ENCODE measurements at regions not wholly inside any gene's neighbourhood (a gene's known extent, or its start where the extent isn't known, plus 50 kb on each side); places are given as distances from the start of the nearest gene placed in this dataset.

- Histone ChIP-seq H3K4me3 (no peak overlapping the region), H3K36me3 (no peaks in the 10 kb centered on the region), H3K27ac (no peak overlapping the region), H3K4me1 (no peaks in the 10 kb centered on the region), H3K9me3 (peaks cover 0 to 9% (median 0%) of the 10 kb centered on the region in 12 donors), H3K27me3 (no peaks in the 10 kb centered on the region)
- whole genome bisulfite sequencing, 4 donors = 36 to 51% (median 38%) methylated on average over 1 of the region's 1 CpG
- no peak for DNase-seq
- no peak for TF ChIP-seq POLR2A (IDR thresholded peaks at IDR 0.05)
- TF ChIP-seq, protein P1, sequence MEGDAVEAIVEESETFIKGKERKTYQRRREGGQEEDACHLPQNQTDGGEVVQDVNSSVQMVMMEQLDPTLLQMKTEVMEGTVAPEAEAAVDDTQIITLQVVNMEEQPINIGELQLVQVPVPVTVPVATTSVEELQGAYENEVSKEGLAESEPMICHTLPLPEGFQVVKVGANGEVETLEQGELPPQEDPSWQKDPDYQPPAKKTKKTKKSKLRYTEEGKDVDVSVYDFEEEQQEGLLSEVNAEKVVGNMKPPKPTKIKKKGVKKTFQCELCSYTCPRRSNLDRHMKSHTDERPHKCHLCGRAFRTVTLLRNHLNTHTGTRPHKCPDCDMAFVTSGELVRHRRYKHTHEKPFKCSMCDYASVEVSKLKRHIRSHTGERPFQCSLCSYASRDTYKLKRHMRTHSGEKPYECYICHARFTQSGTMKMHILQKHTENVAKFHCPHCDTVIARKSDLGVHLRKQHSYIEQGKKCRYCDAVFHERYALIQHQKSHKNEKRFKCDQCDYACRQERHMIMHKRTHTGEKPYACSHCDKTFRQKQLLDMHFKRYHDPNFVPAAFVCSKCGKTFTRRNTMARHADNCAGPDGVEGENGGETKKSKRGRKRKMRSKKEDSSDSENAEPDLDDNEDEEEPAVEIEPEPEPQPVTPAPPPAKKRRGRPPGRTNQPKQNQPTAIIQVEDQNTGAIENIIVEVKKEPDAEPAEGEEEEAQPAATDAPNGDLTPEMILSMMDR (IDR thresholded peaks at IDR 0.05) = no peak
- ATAC-seq = no peak
- intact Hi-C loops (cut with DNase I) = no loop called here
Observed at GRCh38 chr3:96410006-96410730, 404.2 kb upstream of the EPHA6 start.

GRCh38 chr3:96416549-96417255 lies 397.7 kb upstream of the EPHA6 start:
- Histone ChIP-seq H3K36me3 (no peaks in the 10 kb centered on the region), H3K27ac (no peak overlapping the region), H3K4me3 (no peak overlapping the region), H3K27me3 (no peaks in the 10 kb centered on the region), H3K9me3 (no peaks in the 10 kb centered on the region), H3K4me1 (no peaks in the 10 kb centered on the region)
- WGBS, 4 donors = 87 to 96% (median 90%) methylated on average over 5 of the region's 5 CpGs
- DNase-seq (peak in 1 of 5 donors; percentile 22), ATAC-seq (no peak)
- no peak for TF ChIP-seq POLR2A (IDR thresholded peaks at IDR 0.05)
- TF ChIP-seq, protein P1 (IDR thresholded peaks at IDR 0.05) = no peak
- intact Hi-C loops (cut with DNase I) = no loop called here

GRCh38 chr3:96428097-96428496 lies 386.3 kb upstream of the EPHA6 start:
- no peak overlapping the region for H3K4me3 ChIP-seq
- no peaks in the 10 kb centered on the region for H3K4me1 ChIP-seq
- no peaks in the 10 kb centered on the region for H3K9me3 ChIP-seq
- no peak for ATAC-seq
- DNase-seq = no peak
- TF ChIP-seq, protein P1 (IDR thresholded peaks at IDR 0.05) = no peak
- no peak for TF ChIP-seq POLR2A (IDR thresholded peaks at IDR 0.05)
- intact Hi-C loops (cut with DNase I) = no loop called here
- no peaks in the 10 kb centered on the region for H3K27me3 ChIP-seq
- no peaks in the 10 kb centered on the region for H3K36me3 ChIP-seq
- no peak overlapping the region for H3K27ac ChIP-seq

- TF ChIP-seq, protein P1 (IDR thresholded peaks at IDR 0.05) = no peak
- no peak for TF ChIP-seq POLR2A (IDR thresholded peaks at IDR 0.05)
- Histone ChIP-seq H3K4me3 (no peak overlapping the region), H3K27me3 (no peaks in the 10 kb centered on the region), H3K9me3 (no peaks in the 10 kb centered on the region), H3K27ac (no peak overlapping the region), H3K4me1 (no peaks in the 10 kb centered on the region), H3K36me3 (no peaks in the 10 kb centered on the region)
- intact Hi-C loops (cut with DNase I) = no loop called here
- 60 to 77% (median 75%) methylated on average over 2 of the region's 2 CpGs for WGBS, 4 donors
- ATAC-seq (no peak), DNase-seq (no peak)
Observed at GRCh38 chr3:96430079-96430478, 384.3 kb upstream of the EPHA6 start.
